ENCODE measurements at regions not wholly inside any gene's neighbourhood (a gene's known extent, or its start where the extent isn't known, plus 50 kb on each side); places are given as distances from the start of the nearest gene placed in this dataset.

- TF ChIP-seq CTCF (conservative IDR thresholded peaks at IDR 0.05) (no peak), EZH2 (IDR thresholded peaks at IDR 0.05; ENCODE audit: low read depth) (no peak)
These were observed 209.4 kb downstream of the SEC14L1 start for GRCh38 chr17:77349976-77350830.
